ENCODE measurements at regions not wholly inside any gene's neighbourhood (a gene's known extent, or its start where the extent isn't known, plus 50 kb on each side); places are given as distances from the start of the nearest gene placed in this dataset.

GRCh38 chrY:13149148-13149547 is 244.5 kb downstream of the DDX3Y start:
- TF ChIP-seq, protein P1, sequence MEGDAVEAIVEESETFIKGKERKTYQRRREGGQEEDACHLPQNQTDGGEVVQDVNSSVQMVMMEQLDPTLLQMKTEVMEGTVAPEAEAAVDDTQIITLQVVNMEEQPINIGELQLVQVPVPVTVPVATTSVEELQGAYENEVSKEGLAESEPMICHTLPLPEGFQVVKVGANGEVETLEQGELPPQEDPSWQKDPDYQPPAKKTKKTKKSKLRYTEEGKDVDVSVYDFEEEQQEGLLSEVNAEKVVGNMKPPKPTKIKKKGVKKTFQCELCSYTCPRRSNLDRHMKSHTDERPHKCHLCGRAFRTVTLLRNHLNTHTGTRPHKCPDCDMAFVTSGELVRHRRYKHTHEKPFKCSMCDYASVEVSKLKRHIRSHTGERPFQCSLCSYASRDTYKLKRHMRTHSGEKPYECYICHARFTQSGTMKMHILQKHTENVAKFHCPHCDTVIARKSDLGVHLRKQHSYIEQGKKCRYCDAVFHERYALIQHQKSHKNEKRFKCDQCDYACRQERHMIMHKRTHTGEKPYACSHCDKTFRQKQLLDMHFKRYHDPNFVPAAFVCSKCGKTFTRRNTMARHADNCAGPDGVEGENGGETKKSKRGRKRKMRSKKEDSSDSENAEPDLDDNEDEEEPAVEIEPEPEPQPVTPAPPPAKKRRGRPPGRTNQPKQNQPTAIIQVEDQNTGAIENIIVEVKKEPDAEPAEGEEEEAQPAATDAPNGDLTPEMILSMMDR (IDR thresholded peaks at IDR 0.05) = no peak
- TF ChIP-seq POLR2A (IDR thresholded peaks at IDR 0.05) = no peak
- H3K9me3 ChIP-seq = no peaks in the 10 kb centered on the region
- no peak for DNase-seq
- H3K4me3 ChIP-seq = peak overlapping the region in 1 of 4 donors; percentile 24
- no peak overlapping the region for H3K27ac ChIP-seq
- H3K36me3 ChIP-seq = no peaks in the 10 kb centered on the region
- no peaks in the 10 kb centered on the region for H3K27me3 ChIP-seq
- H3K4me1 ChIP-seq = no peaks in the 10 kb centered on the region

- Histone ChIP-seq H3K27ac (peak overlapping the region in 1 of 4 donors; percentile 42), H3K4me1 (no peaks in the 10 kb centered on the region), H3K9me3 (no peaks in the 10 kb centered on the region), H3K4me3 (no peak overlapping the region), H3K27me3 (no peaks in the 10 kb centered on the region), H3K36me3 (no peaks in the 10 kb centered on the region)
- no peak for DNase-seq
- TF ChIP-seq POLR2A (IDR thresholded peaks at IDR 0.05) = no peak
- TF ChIP-seq, protein P1 (IDR thresholded peaks at IDR 0.05) = no peak
These were observed 263.0 kb downstream of the DDX3Y start for GRCh38 chrY:13167698-13168097.

DNA sequence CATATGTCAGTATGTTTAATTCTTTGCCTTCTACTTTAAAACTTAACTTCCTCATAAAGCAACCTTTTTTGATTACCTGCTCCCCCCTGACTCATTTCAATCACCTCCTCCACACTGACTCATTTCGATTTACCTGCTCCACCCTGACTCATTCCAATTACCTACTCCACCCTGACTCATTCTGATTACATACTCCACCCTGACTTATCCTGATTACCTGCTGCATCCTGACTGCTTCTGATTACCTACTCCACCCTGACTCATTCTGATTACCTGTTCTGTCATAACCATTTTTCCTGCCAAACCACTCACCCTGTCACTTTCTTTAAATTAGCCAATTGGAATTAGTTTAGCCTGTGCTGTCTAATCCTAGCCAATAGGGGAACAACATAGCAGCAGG is 263.6 kb downstream of the DDX3Y start:
- peak overlapping the region in 1 of 4 donors; percentile 42 for H3K27ac ChIP-seq
- H3K27me3 ChIP-seq = no peaks in the 10 kb centered on the region
- H3K9me3 ChIP-seq = no peaks in the 10 kb centered on the region
- TF ChIP-seq, protein P1 (IDR thresholded peaks at IDR 0.05) = no peak
- no peak for TF ChIP-seq POLR2A (IDR thresholded peaks at IDR 0.05)
- no peak for DNase-seq
- no peaks in the 10 kb centered on the region for H3K36me3 ChIP-seq
- no peak overlapping the region for H3K4me3 ChIP-seq
- no peaks in the 10 kb centered on the region for H3K4me1 ChIP-seq
